ENCODE measurements at regions not wholly inside any gene's neighbourhood (a gene's known extent, or its start where the extent isn't known, plus 50 kb on each side); places are given as distances from the start of the nearest gene placed in this dataset.

DNA sequence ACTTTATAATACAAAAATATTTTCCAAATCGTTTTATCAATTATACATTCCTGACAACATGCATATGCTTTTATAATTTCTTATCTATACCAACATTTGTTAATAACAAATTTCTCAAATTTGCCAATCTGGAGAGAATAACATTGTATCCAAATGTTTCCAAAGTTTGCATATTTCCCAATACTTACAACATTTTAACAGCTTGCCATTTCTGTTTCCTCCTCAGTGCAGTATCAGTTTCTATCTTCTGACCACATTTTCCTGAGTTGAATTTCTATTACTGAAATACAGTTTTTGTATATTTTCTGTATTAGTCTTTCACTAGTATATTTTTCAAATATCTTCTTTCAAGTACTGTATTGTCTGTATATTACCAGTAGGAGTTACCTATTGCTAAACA, 1594.3 kb downstream of the PLA2G4A start:
- no peak overlapping the region for H3K4me3 ChIP-seq
- H3K27ac ChIP-seq, result no peak overlapping the region
- no peak for ATAC-seq (replicated peaks in 6 of 8)
- WGBS, 10 experiments, result 0 to 100% (median 83%) methylated on average over 1 of the region's 1 CpG; no CpG with 5 or more reads in 1 of the 10 experiments
- in situ Hi-C loops (cut with MboI; ENCODE audit: low pct_unique_long_range_greater_than_20kb in 2 of 9, low sequenced_read_pairs in 9 of 9, unreplicated experiment in 9 of 9), result no loop called here
- peaks cover 0 to 4% of the 10 kb centered on the region in 2 donors for H3K4me1 ChIP-seq (replicated peaks in 1 of 2)

- no peak overlapping the region for H3K4me3 ChIP-seq
- peaks cover 0 to 4% of the 10 kb centered on the region in 2 donors for H3K4me1 ChIP-seq (replicated peaks in 1 of 2)
- ATAC-seq (replicated peaks in 6 of 8), result no peak
- in situ Hi-C loops (cut with MboI; ENCODE audit: low pct_unique_long_range_greater_than_20kb in 2 of 9, low sequenced_read_pairs in 9 of 9, unreplicated experiment in 9 of 9), result no loop called here
- H3K27ac ChIP-seq, result no peak overlapping the region
- 0 to 100% (median 79%) methylated on average over 1 of the region's 1 CpG; no CpG with 5 or more reads in 2 of the 10 experiments for WGBS, 10 experiments
These were observed 1595.4 kb downstream of the PLA2G4A start for GRCh38 chr1:188424176-188424575.

- 15 to 96% (median 67%) methylated on average over 2 to 4 of the region's 4 CpGs for WGBS, 10 experiments
- in situ Hi-C loops (cut with MboI; ENCODE audit: low pct_unique_long_range_greater_than_20kb in 2 of 9, low sequenced_read_pairs in 9 of 9, unreplicated experiment in 9 of 9), result no loop called here
- no peak for ATAC-seq (replicated peaks in 6 of 8)
- H3K4me3 ChIP-seq, result no peak overlapping the region
- H3K27ac ChIP-seq, result no peak overlapping the region
- H3K4me1 ChIP-seq (replicated peaks in 1 of 2), result peaks cover 0 to 4% of the 10 kb centered on the region in 2 donors
These were observed 1596.9 kb downstream of the PLA2G4A start for GRCh38 chr1:188425687-188426086.

DNA sequence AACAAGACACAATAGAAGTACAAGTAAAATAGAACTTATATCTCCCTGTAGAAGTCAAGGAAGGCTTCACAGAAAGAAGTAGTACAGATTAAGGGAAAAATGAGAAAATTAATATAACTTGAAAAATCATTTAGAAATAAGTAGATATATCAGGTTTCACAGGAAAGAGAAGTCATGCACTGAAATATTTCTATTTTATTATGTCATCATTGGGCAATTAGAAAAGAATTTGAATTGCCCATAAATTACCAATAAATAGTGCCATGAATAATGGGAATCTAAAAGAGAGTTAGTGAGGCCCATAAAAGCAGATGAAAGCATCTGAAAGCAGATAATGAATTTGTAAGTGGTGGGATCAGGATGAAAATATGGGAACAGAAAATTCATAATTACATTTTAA, 1597.8 kb downstream of the PLA2G4A start:
- Histone ChIP-seq H3K4me1 (replicated peaks in 1 of 2) (peaks cover 0 to 4% of the 10 kb centered on the region in 2 donors), H3K4me3 (no peak overlapping the region), H3K27ac (no peak overlapping the region)
- no peak for ATAC-seq (replicated peaks in 6 of 8)
- in situ Hi-C loops (cut with MboI; ENCODE audit: low pct_unique_long_range_greater_than_20kb in 2 of 9, low sequenced_read_pairs in 9 of 9, unreplicated experiment in 9 of 9), result no loop called here

DNA sequence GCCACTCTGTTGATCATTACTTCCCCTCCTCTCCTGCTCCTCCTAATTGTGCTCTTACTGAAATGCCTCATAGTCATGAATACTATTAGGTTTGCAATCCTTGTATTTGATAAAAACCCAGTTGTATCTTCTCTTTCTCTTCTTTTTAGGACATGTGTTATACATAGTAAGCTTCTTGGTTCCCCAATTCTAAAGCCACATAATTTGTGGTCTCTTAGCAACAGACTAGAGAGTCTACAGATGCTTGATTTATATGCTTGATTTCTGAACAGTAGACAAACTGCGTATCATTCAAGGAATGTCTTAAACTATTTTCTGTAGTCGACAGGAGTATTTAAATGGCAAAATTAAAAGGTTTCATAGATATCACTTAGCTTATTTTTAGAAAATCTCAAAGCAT, 1598.9 kb downstream of the PLA2G4A start:
- in situ Hi-C loops (cut with MboI; ENCODE audit: low pct_unique_long_range_greater_than_20kb in 2 of 9, low sequenced_read_pairs in 9 of 9, unreplicated experiment in 9 of 9), result no loop called here
- Histone ChIP-seq H3K27ac (no peak overlapping the region), H3K4me1 (replicated peaks in 1 of 2) (peaks cover 3 to 4% of the 10 kb centered on the region in 2 donors), H3K4me3 (no peak overlapping the region)
- 10 to 100% (median 37%) methylated on average over 1 to 2 of the region's 2 CpGs for WGBS, 10 experiments
- peak in 1 of 8 experiments; percentile 67 for ATAC-seq (replicated peaks in 6 of 8)

- in situ Hi-C loops (cut with MboI; ENCODE audit: low pct_unique_long_range_greater_than_20kb in 2 of 9, low sequenced_read_pairs in 9 of 9, unreplicated experiment in 9 of 9), result no loop called here
- no peak for ATAC-seq (replicated peaks in 6 of 8)
- no peak overlapping the region for H3K4me3 ChIP-seq
- no peak overlapping the region for H3K27ac ChIP-seq
- 0 to 100% (median 87%) methylated on average over 1 to 2 of the region's 2 CpGs; no CpG with 5 or more reads in 1 of the 10 experiments for WGBS, 10 experiments
- H3K4me1 ChIP-seq (replicated peaks in 1 of 2), result peaks cover 4 to 11% of the 10 kb centered on the region in 2 donors
These were observed 1600.6 kb downstream of the PLA2G4A start for GRCh38 chr1:188429386-188429785.

DNA sequence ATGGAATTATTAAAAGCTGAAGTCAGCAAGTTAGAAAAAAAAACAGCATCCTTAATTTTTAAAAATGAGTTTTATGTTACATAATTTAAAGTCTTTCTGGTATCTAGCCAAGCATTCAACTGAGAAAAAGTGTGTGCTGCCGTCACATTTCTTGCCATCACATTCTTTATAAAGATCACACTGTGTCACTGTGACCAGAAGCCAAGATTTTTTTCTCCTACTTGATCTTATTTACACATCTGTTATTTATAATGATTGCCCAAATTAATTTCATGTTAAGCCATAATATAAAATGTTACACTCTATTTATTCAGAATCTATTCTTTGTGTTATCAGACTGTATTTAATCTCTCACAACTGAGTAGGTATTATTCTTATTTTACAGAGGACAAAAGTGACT, 1603.7 kb downstream of the PLA2G4A start:
- in situ Hi-C loops (cut with MboI; ENCODE audit: low pct_unique_long_range_greater_than_20kb in 2 of 9, low sequenced_read_pairs in 9 of 9, unreplicated experiment in 9 of 9), result no loop called here
- no peak for ATAC-seq (replicated peaks in 6 of 8)
- Histone ChIP-seq H3K4me1 (replicated peaks in 1 of 2) (peaks cover 3 to 11% of the 10 kb centered on the region in 2 donors), H3K27ac (no peak overlapping the region), H3K4me3 (no peak overlapping the region)
- 0 to 100% (median 83%) methylated on average over 1 of the region's 1 CpG; no CpG with 5 or more reads in 1 of the 10 experiments for WGBS, 10 experiments

- H3K4me1 ChIP-seq (replicated peaks in 1 of 2), result peaks cover 0 to 11% of the 10 kb centered on the region in 2 donors
- ATAC-seq (replicated peaks in 6 of 8), result peak in 4 of 8 experiments; percentile 48 to 78 (median 60)
- no peak overlapping the region for H3K27ac ChIP-seq
- in situ Hi-C loops (cut with MboI; ENCODE audit: low pct_unique_long_range_greater_than_20kb in 2 of 9, low sequenced_read_pairs in 9 of 9, unreplicated experiment in 9 of 9), result no loop called here
- 0 to 100% (median 81%) methylated on average over 1 to 2 of the region's 2 CpGs for WGBS, 10 experiments
- H3K4me3 ChIP-seq, result no peak overlapping the region
These were observed 1604.7 kb downstream of the PLA2G4A start for GRCh38 chr1:188433425-188433824.

DNA sequence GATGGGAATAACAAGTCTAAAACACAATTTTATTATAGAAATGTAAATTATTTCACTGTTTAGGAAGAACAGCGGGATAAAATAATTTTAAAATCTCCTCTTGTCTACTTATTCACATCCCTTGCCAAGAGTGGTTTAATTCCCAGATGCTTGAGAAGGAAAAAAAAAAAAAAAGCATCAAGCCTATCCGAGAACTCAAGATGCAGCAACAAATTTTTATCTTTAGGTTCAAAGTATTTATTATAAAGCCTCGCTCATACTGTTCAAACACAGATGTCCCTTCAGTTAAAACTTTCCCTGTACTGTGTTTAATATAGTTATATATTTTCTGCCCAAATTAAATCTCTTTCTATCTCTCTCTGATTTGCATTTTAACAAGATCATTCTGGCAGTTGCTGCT, 1615.8 kb downstream of the PLA2G4A start:
- Histone ChIP-seq H3K27ac (no peak overlapping the region), H3K4me1 (replicated peaks in 1 of 2) (no peaks in the 10 kb centered on the region), H3K4me3 (no peak overlapping the region)
- in situ Hi-C loops (cut with MboI; ENCODE audit: low pct_unique_long_range_greater_than_20kb in 2 of 9, low sequenced_read_pairs in 9 of 9, unreplicated experiment in 9 of 9), result no loop called here
- ATAC-seq (replicated peaks in 6 of 8), result no peak
- 0 to 94% (median 67%) methylated on average over 1 to 3 of the region's 3 CpGs for WGBS, 10 experiments

DNA sequence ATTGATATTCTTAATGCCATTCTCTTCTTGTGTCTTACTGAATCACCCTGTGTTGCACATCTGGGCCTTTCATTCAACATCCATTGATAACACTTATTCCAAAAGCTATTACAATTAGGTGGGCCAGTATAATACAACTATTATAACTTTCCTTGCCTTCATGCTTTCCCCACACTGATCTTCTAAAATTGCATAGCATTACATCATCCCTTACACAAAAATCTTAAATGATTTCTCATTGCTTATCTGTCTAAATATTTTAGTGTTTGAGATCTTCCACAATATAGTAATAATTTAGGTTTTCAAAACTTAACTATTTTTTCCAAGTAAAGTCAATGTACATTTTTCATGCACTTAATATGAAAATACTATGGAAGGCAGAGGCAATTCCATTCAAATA, 1634.1 kb downstream of the PLA2G4A start:
- Histone ChIP-seq H3K4me1 (replicated peaks in 1 of 2) (peaks cover 0 to 1% of the 10 kb centered on the region in 2 donors), H3K27ac (no peak overlapping the region), H3K4me3 (no peak overlapping the region)
- in situ Hi-C loops (cut with MboI; ENCODE audit: low pct_unique_long_range_greater_than_20kb in 2 of 9, low sequenced_read_pairs in 9 of 9, unreplicated experiment in 9 of 9), result no loop called here
- no peak for ATAC-seq (replicated peaks in 6 of 8)

- Histone ChIP-seq H3K27ac (no peak overlapping the region), H3K4me1 (replicated peaks in 1 of 2) (no peaks in the 10 kb centered on the region), H3K4me3 (no peak overlapping the region)
- no peak for ATAC-seq (replicated peaks in 6 of 8)
- in situ Hi-C loops (cut with MboI; ENCODE audit: low pct_unique_long_range_greater_than_20kb in 2 of 9, low sequenced_read_pairs in 9 of 9, unreplicated experiment in 9 of 9), result no loop called here
- 0 to 100% (median 83%) methylated on average over 1 to 2 of the region's 2 CpGs; no CpG with 5 or more reads in 1 of the 10 experiments for WGBS, 10 experiments
These were observed 1635.2 kb downstream of the PLA2G4A start for GRCh38 chr1:188463919-188464318.

- 0 to 94% (median 59%) methylated on average over 1 to 4 of the region's 4 CpGs; no CpG with 5 or more reads in 2 of the 10 experiments for WGBS, 10 experiments
- ATAC-seq (replicated peaks in 6 of 8), result no peak
- in situ Hi-C loops (cut with MboI; ENCODE audit: low pct_unique_long_range_greater_than_20kb in 2 of 9, low sequenced_read_pairs in 9 of 9, unreplicated experiment in 9 of 9), result no loop called here
- no peaks in the 10 kb centered on the region for H3K4me1 ChIP-seq (replicated peaks in 1 of 2)
- H3K4me3 ChIP-seq, result no peak overlapping the region
- no peak overlapping the region for H3K27ac ChIP-seq
These were observed 1637.8 kb downstream of the PLA2G4A start for GRCh38 chr1:188466539-188466938.

- Histone ChIP-seq H3K4me3 (no peak overlapping the region), H3K4me1 (replicated peaks in 1 of 2) (no peaks in the 10 kb centered on the region), H3K27ac (no peak overlapping the region)
- in situ Hi-C loops (cut with MboI; ENCODE audit: low pct_unique_long_range_greater_than_20kb in 2 of 9, low sequenced_read_pairs in 9 of 9, unreplicated experiment in 9 of 9), result no loop called here
- WGBS, 10 experiments, result 0 to 100% (median 73%) methylated on average over 1 of the region's 1 CpG; no CpG with 5 or more reads in 5 of the 10 experiments
- no peak for ATAC-seq (replicated peaks in 6 of 8)
These were observed 1647.9 kb downstream of the PLA2G4A start for GRCh38 chr1:188476606-188477005.

DNA sequence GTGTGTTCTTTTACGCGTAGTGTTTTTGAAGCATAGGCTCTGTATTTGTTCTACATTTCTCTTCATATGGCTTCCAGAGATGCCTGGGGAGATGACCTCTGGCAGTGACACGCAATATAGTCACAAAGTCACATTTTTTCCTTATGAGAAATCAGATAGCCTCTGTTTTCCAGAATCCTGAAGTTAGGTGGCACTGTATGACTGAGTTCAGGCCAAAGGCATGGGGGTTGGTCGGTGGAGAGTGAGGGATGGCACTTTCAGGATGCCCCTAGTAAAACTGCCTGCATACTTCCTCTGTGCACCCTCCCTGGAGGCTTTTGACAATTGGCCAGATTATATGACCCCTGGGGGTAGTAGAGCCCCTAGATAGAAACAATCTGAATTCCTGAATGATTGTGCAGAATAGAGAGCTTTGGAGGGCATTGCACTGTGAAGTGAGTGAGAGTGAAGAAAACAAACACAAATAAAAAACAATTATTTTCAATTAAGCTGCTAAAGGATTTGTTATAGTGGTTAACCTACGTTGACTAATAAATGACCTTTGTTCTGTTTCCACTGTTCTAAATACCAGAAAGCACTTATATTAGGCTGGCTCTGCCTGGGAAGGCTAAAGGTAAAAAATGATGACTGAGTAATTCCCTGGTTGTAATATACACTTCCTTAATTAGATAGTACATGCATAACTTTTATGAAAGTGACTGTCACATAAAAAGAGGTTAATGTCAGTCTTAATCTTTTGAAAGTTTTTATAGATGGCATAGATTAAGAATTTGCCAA, 1660.8 kb downstream of the PLA2G4A start:
- no peaks in the 10 kb centered on the region for H3K4me1 ChIP-seq (replicated peaks in 1 of 2)
- in situ Hi-C loops (cut with MboI; ENCODE audit: low pct_unique_long_range_greater_than_20kb in 2 of 9, low sequenced_read_pairs in 9 of 9, unreplicated experiment in 9 of 9), result no loop called here
- ATAC-seq (replicated peaks in 6 of 8), result no peak
- H3K4me3 ChIP-seq, result no peak overlapping the region
- H3K27ac ChIP-seq, result no peak overlapping the region
- 17 to 77% (median 45%) methylated on average over 1 to 5 of the region's 5 CpGs for WGBS, 10 experiments

All from motor neuron (in vitro differentiated cells).